ENCODE measurements at regions not wholly inside any gene's neighbourhood (a gene's known extent, or its start where the extent isn't known, plus 50 kb on each side); places are given as distances from the start of the nearest gene placed in this dataset.

DNA sequence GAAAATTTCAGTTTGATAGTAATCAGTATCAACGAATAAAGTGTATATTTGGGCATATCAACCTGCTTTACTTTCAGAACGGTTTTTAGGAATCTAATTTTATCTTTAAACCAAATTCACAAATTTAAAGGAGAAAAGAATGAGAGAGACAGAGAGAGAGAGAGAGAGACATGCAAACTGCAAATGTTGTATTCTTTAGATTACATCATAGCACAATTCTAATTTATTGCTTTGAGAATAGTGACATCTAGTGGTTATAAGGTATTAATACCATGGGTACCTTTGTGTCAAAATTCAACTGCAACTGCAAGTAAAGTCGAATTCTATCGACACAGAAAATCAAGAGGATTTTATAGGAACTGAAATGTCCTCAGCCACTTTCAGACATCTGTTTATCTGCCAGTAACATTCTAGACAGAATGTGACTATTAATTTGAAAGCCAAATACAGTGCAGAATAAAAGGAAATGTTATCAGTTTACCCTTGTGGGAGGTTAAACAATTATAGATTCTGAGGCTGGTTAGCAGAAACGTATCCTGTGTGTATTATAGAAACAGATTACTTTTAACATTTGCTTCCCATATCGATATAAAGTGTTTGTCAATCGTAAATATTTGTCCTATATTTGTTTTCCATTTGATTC, 529.8 kb upstream of the VRK2 start:
- no peak overlapping the region for H3K27ac ChIP-seq
- no peak for TF ChIP-seq EZH2 (IDR thresholded peaks at IDR 0.05)
- TF ChIP-seq, protein P1, sequence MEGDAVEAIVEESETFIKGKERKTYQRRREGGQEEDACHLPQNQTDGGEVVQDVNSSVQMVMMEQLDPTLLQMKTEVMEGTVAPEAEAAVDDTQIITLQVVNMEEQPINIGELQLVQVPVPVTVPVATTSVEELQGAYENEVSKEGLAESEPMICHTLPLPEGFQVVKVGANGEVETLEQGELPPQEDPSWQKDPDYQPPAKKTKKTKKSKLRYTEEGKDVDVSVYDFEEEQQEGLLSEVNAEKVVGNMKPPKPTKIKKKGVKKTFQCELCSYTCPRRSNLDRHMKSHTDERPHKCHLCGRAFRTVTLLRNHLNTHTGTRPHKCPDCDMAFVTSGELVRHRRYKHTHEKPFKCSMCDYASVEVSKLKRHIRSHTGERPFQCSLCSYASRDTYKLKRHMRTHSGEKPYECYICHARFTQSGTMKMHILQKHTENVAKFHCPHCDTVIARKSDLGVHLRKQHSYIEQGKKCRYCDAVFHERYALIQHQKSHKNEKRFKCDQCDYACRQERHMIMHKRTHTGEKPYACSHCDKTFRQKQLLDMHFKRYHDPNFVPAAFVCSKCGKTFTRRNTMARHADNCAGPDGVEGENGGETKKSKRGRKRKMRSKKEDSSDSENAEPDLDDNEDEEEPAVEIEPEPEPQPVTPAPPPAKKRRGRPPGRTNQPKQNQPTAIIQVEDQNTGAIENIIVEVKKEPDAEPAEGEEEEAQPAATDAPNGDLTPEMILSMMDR (IDR thresholded peaks at IDR 0.05) = peak; percentile 74
- no peaks in the 10 kb centered on the region for H3F3A ChIP-seq (ENCODE audit: low read depth)
- no peaks in the 10 kb centered on the region for H3K36me3 ChIP-seq
- no peak overlapping the region for H3K4me3 ChIP-seq
- peak overlapping the region; percentile 4 for H2AFZ ChIP-seq (replicated peaks)
- no peaks in the 10 kb centered on the region for H3K79me2 ChIP-seq (ENCODE audit: low read depth)
- Mint-ChIP-seq H3K36me3 (no peaks in the 10 kb centered on the region), H3K27ac (no peak overlapping the region), H3K9me3 (no peaks in the 10 kb centered on the region), H3K4me3 (no peak overlapping the region), H3K27me3 (ENCODE audit: insufficient read depth, low read depth) (no peaks in the 10 kb centered on the region), H3K4me1 (no peaks in the 10 kb centered on the region)
- H3K27me3 ChIP-seq = no peaks in the 10 kb centered on the region
- peak; percentile 38 for DNase-seq (ENCODE audit: low spot score)
- H3K9me3 ChIP-seq (ENCODE audit: low read depth) = no peaks in the 10 kb centered on the region
- H3K4me1 ChIP-seq = no peaks in the 10 kb centered on the region
- H4K20me1 ChIP-seq (ENCODE audit: low read depth) = no peaks in the 10 kb centered on the region
- no peak overlapping the region for H3K9ac ChIP-seq
- no peak overlapping the region for H3K4me2 ChIP-seq

- H4K20me1 ChIP-seq (ENCODE audit: low read depth) = no peaks in the 10 kb centered on the region
- H3K27ac ChIP-seq = no peak overlapping the region
- peaks cover 2% of the 10 kb centered on the region for H3K36me3 Mint-ChIP-seq
- H2AFZ ChIP-seq (replicated peaks) = no peak overlapping the region
- no peaks in the 10 kb centered on the region for H3K9me3 ChIP-seq (ENCODE audit: low read depth)
- TF ChIP-seq, protein P1 (IDR thresholded peaks at IDR 0.05) = no peak
- TF ChIP-seq EZH2phosphoT487 (IDR thresholded peaks at IDR 0.05) (no peak), EZH2 (IDR thresholded peaks at IDR 0.05) (no peak)
- peaks cover 8% of the 10 kb centered on the region for H3K9me3 Mint-ChIP-seq
- DNase-seq (ENCODE audit: low spot score) = no peak
- H3K27me3 ChIP-seq = no peaks in the 10 kb centered on the region
- H3F3A ChIP-seq (ENCODE audit: low read depth) = no peaks in the 10 kb centered on the region
- no peaks in the 10 kb centered on the region for H3K36me3 ChIP-seq
- no peaks in the 10 kb centered on the region for H3K4me1 Mint-ChIP-seq
- H3K9ac ChIP-seq = no peak overlapping the region
- H3K27me3 Mint-ChIP-seq (ENCODE audit: insufficient read depth, low read depth) = no peaks in the 10 kb centered on the region
- no peaks in the 10 kb centered on the region for H3K79me2 ChIP-seq (ENCODE audit: low read depth)
- no peak overlapping the region for H3K4me2 ChIP-seq
- no peak overlapping the region for H3K4me3 Mint-ChIP-seq
- H3K4me3 ChIP-seq = no peak overlapping the region
- no peak overlapping the region for H3K27ac Mint-ChIP-seq
- H3K4me1 ChIP-seq = no peaks in the 10 kb centered on the region
Measured at GRCh38 chr2:57523304-57523703, 523.3 kb upstream of the VRK2 start.

- Histone ChIP-seq H3K4me3 (no peak overlapping the region), H3K4me2 (no peak overlapping the region), H3K9ac (no peak overlapping the region), H3K79me2 (ENCODE audit: low read depth) (no peaks in the 10 kb centered on the region), H3K27ac (no peak overlapping the region), H2AFZ (replicated peaks) (no peak overlapping the region), H3K4me1 (no peaks in the 10 kb centered on the region), H3K9me3 (ENCODE audit: low read depth) (no peaks in the 10 kb centered on the region), H4K20me1 (ENCODE audit: low read depth) (no peaks in the 10 kb centered on the region), H3K36me3 (no peaks in the 10 kb centered on the region), H3K27me3 (no peaks in the 10 kb centered on the region), H3F3A (ENCODE audit: low read depth) (no peaks in the 10 kb centered on the region)
- H3K27me3 Mint-ChIP-seq (ENCODE audit: insufficient read depth, low read depth) = no peaks in the 10 kb centered on the region
- H3K4me1 Mint-ChIP-seq = no peaks in the 10 kb centered on the region
- peaks cover 8% of the 10 kb centered on the region for H3K9me3 Mint-ChIP-seq
- no peak overlapping the region for H3K4me3 Mint-ChIP-seq
- no peak overlapping the region for H3K27ac Mint-ChIP-seq
- TF ChIP-seq EZH2phosphoT487 (IDR thresholded peaks at IDR 0.05) = no peak
- TF ChIP-seq EZH2 (IDR thresholded peaks at IDR 0.05) = no peak
- TF ChIP-seq, protein P1 (IDR thresholded peaks at IDR 0.05) = no peak
- H3K36me3 Mint-ChIP-seq = peaks cover 2% of the 10 kb centered on the region
- DNase-seq (ENCODE audit: low spot score) = no peak
Measured at GRCh38 chr2:57527685-57528084, 518.9 kb upstream of the VRK2 start.
